Vagina (tissue), 2 donors: ENCODE measurements at regions not wholly inside any gene's neighbourhood (a gene's known extent, or its start where the extent isn't known, plus 50 kb on each side); places are given as distances from the start of the nearest gene placed in this dataset.

Experiments used
- DNase-seq, 2 donors: peaks; one replicate each; pipeline ENCODE4 v3.0.0-alpha.2; 2017; ENCODE audit errors: extremely low spot score in 2 of 2
- H3K27ac ChIP-seq: fragments of 200-600 bp; sonication (generic); one replicate; pipeline ENCODE4 v1.5.1; 2019
- H3K27me3 ChIP-seq: fragments of 200-600 bp; sonication (generic); one replicate; pipeline ENCODE4 v1.5.1; 2019
- H3K36me3 ChIP-seq, 2 donors: fragments of 200-600 bp; sonication (generic); one replicate each; pipeline ENCODE4 v1.5.1; 2017 to 2019
- H3K4me1 ChIP-seq: fragments of 200-600 bp; sonication (generic); one replicate; pipeline ENCODE4 v1.5.1; 2019
- H3K4me3 ChIP-seq, 2 donors: fragments of 200-600 bp; sonication (generic); 1 replicate in 1 of 2; 2 replicates in 1 of 2; pipeline ENCODE4 v1.5.1; 2016 to 2019
- H3K9me3 ChIP-seq: fragments of 200-600 bp; sonication (generic); one replicate; pipeline ENCODE4 v1.5.1; 2019
- CTCF ChIP-seq, 3 experiments: fragments of 450-650 bp in 2 of 3; fragments of 200-600 bp in 1 of 3; sonication (generic) in 1 of 3; IDR thresholded peaks; one replicate each; pipeline ENCODE4 v1.5.1; 2017 to 2019; ENCODE audit warnings: antibody characterized with exemption in 3 of 3, mild to moderate bottlenecking in 2 of 3, moderate library complexity in 2 of 3
- POLR2A ChIP-seq, 2 donors: fragments of 450-650 bp; IDR thresholded peaks; one replicate each; pipeline ENCODE4 v1.6.1; 2017; ENCODE audit warnings: antibody characterized with exemption in 2 of 2, mild to moderate bottlenecking in 2 of 2, moderate library complexity in 2 of 2
- POLR2AphosphoS5 ChIP-seq, 2 donors: sonication (generic); formaldehyde crosslinking; IDR thresholded peaks; one replicate each; pipeline ENCODE4 v1.9.0; 2017; ENCODE audit warnings: antibody characterized with exemption in 2 of 2, mild to moderate bottlenecking in 2 of 2, low read depth in 1 of 2; ENCODE audit not compliant: insufficient read depth in 1 of 2
- intact Hi-C: fragments of 100-400 bp; cut with DNase I; formaldehyde crosslinking; loops from one replicate; pipeline ENCODE4 v1.15.1; 2023

GRCh38 chr9:21638104-21638503 lies 156.0 kb upstream of the IFNE start:
- no peak for TF ChIP-seq POLR2AphosphoS5 (IDR thresholded peaks at IDR 0.05; ENCODE audit: insufficient read depth in 1 of 2, low read depth in 1 of 2)
- Histone ChIP-seq H3K4me3 (no peak overlapping the region), H3K27ac (no peak overlapping the region), H3K9me3 (no peaks in the 10 kb centered on the region), H3K36me3 (no peaks in the 10 kb centered on the region), H3K4me1 (no peaks in the 10 kb centered on the region), H3K27me3 (no peaks in the 10 kb centered on the region)
- intact Hi-C loops = no loop called here
- DNase-seq = no peak

GRCh38 chr9:21653091-21653490 lies 149.3 kb upstream of the MTAP start:
- DNase-seq = no peak
- intact Hi-C loops = no loop called here
- no peak overlapping the region for H3K4me3 ChIP-seq

GRCh38 chr9:21653589-21653988 lies 148.8 kb upstream of the MTAP start:
- TF ChIP-seq CTCF (IDR thresholded peaks at IDR 0.05) = no peak
- TF ChIP-seq POLR2AphosphoS5 (IDR thresholded peaks at IDR 0.05; ENCODE audit: insufficient read depth in 1 of 2, low read depth in 1 of 2) = no peak
- no peak for TF ChIP-seq POLR2A (IDR thresholded peaks at IDR 0.05)
- Histone ChIP-seq H3K36me3 (no peaks in the 10 kb centered on the region), H3K4me1 (no peaks in the 10 kb centered on the region), H3K9me3 (no peaks in the 10 kb centered on the region), H3K27me3 (no peaks in the 10 kb centered on the region), H3K4me3 (no peak overlapping the region), H3K27ac (no peak overlapping the region)
- DNase-seq = no peak
- intact Hi-C loops = no loop called here

More at GRCh38 chr9:21653091-21653490, 149.3 kb upstream of the MTAP start:
- TF ChIP-seq CTCF (IDR thresholded peaks at IDR 0.05) = no peak
- no peak for TF ChIP-seq POLR2AphosphoS5 (IDR thresholded peaks at IDR 0.05; ENCODE audit: insufficient read depth in 1 of 2, low read depth in 1 of 2)
- no peaks in the 10 kb centered on the region for H3K9me3 ChIP-seq
- no peaks in the 10 kb centered on the region for H3K27me3 ChIP-seq
- H3K4me1 ChIP-seq = no peaks in the 10 kb centered on the region
- H3K27ac ChIP-seq = no peak overlapping the region
- no peaks in the 10 kb centered on the region for H3K36me3 ChIP-seq

- Histone ChIP-seq H3K9me3 (no peaks in the 10 kb centered on the region), H3K4me1 (no peaks in the 10 kb centered on the region), H3K27me3 (no peaks in the 10 kb centered on the region), H3K4me3 (no peak overlapping the region), H3K27ac (no peak overlapping the region), H3K36me3 (no peaks in the 10 kb centered on the region)
- intact Hi-C loops = no loop called here
- no peak for DNase-seq
- TF ChIP-seq POLR2A (IDR thresholded peaks at IDR 0.05) (no peak), CTCF (IDR thresholded peaks at IDR 0.05) (no peak), POLR2AphosphoS5 (IDR thresholded peaks at IDR 0.05; ENCODE audit: insufficient read depth in 1 of 2, low read depth in 1 of 2) (no peak)
Observed at GRCh38 chr9:21656776-21657674, 145.4 kb upstream of the MTAP start.

GRCh38 chr9:21657966-21658667 lies 144.3 kb upstream of the MTAP start:
- no peaks in the 10 kb centered on the region for H3K4me1 ChIP-seq
- intact Hi-C loops = no loop called here
- no peaks in the 10 kb centered on the region for H3K27me3 ChIP-seq
- H3K4me3 ChIP-seq = no peak overlapping the region
- no peak overlapping the region for H3K27ac ChIP-seq
- no peaks in the 10 kb centered on the region for H3K9me3 ChIP-seq
- TF ChIP-seq CTCF (IDR thresholded peaks at IDR 0.05) (no peak), POLR2AphosphoS5 (IDR thresholded peaks at IDR 0.05; ENCODE audit: insufficient read depth in 1 of 2, low read depth in 1 of 2) (no peak), POLR2A (IDR thresholded peaks at IDR 0.05) (no peak)
- H3K36me3 ChIP-seq = no peaks in the 10 kb centered on the region
- no peak for DNase-seq
